CD4-positive, CD25-positive, alpha-beta regulatory T cell (primary cell): ENCODE measurements at regions not wholly inside any gene's neighbourhood (a gene's known extent, or its start where the extent isn't known, plus 50 kb on each side); places are given as distances from the start of the nearest gene placed in this dataset.

ENCODE experiments used
- ATAC-seq, 2 donors: fragments of 150-1000 bp; cut with Tn5 transposase; one replicate each; pipeline ENCODE4 v1.10.0; 2021; ENCODE audit warnings: low read depth in 2 of 2, moderate number of reproducible peaks in 2 of 2, moderate library complexity in 1 of 2
- DNase-seq, 3 donors: peaks; one replicate each; pipeline versions ENCODE4 v3.0.0 to v3.0.0-alpha.2; 2012 to 2022; ENCODE audit warnings: mixed read lengths in 1 of 3
- H3K27ac ChIP-seq: one replicate; pipeline ENCODE4 v1.7.0; 2013; ENCODE audit warnings: mild to moderate bottlenecking, low read length; ENCODE audit not compliant: insufficient read depth, poor library complexity, severe bottlenecking
- H3K27me3 ChIP-seq: one replicate; pipeline ENCODE4 v1.7.0; 2013; ENCODE audit warnings: low read length; ENCODE audit not compliant: control insufficient read depth, insufficient read depth
- H3K36me3 ChIP-seq: one replicate; pipeline ENCODE4 v1.7.0; 2013; ENCODE audit warnings: mild to moderate bottlenecking, low read length, moderate library complexity; ENCODE audit not compliant: control insufficient read depth, insufficient read depth
- H3K4me1 ChIP-seq: 2 replicates; pipeline ENCODE4 v1.7.0; 2013; ENCODE audit warnings: mild to moderate bottlenecking, low read length; ENCODE audit not compliant: insufficient read depth, control insufficient read depth, poor library complexity, severe bottlenecking
- H3K4me3 ChIP-seq: one replicate; pipeline ENCODE4 v1.7.0; 2013; ENCODE audit warnings: low read depth, mild to moderate bottlenecking, low read length, moderate library complexity
- H3K9me3 ChIP-seq, 2 experiments: 1 replicate in 1 of 2; 2 replicates in 1 of 2; pipeline ENCODE4 v1.7.0; 2013; ENCODE audit warnings: low read length in 2 of 2, mild to moderate bottlenecking in 1 of 2, moderate library complexity in 1 of 2; ENCODE audit not compliant: control insufficient read depth in 2 of 2
- H3K27ac Mint-ChIP-seq, 3 donors: one replicate each; pipeline ENCODE4 v1.8.0; 2020 to 2022; ENCODE audit warnings: mild to moderate bottlenecking in 3 of 3, mixed read lengths in 3 of 3, moderate library complexity in 2 of 3
- H3K27me3 Mint-ChIP-seq: one replicate; pipeline ENCODE4 v1.8.0; 2022; ENCODE audit warnings: mild to moderate bottlenecking, mixed read lengths
- H3K36me3 Mint-ChIP-seq: one replicate; pipeline ENCODE4 v1.8.0; 2020; ENCODE audit warnings: mixed read lengths
- H3K4me1 Mint-ChIP-seq, 4 donors: one replicate each; pipeline ENCODE4 v1.8.0; 2020 to 2022; ENCODE audit warnings: mixed read lengths in 4 of 4, mild to moderate bottlenecking in 1 of 4
- H3K4me3 Mint-ChIP-seq, 4 donors: one replicate each; pipeline ENCODE4 v1.8.0; 2020 to 2022; ENCODE audit warnings: mild to moderate bottlenecking in 4 of 4, mixed read lengths in 4 of 4, moderate library complexity in 3 of 4
- H3K9me3 Mint-ChIP-seq, 7 donors: one replicate each; pipeline ENCODE4 v1.8.0; 2020 to 2022; ENCODE audit warnings: mixed read lengths in 7 of 7, mild to moderate bottlenecking in 3 of 7, moderate library complexity in 2 of 7

GRCh38 chr15:95520922-95521321 is 809.6 kb upstream of the NR2F2 start:
- Mint-ChIP-seq H3K4me1 (no peaks in the 10 kb centered on the region), H3K9me3 (peaks cover 0 to 6% (median 3%) of the 10 kb centered on the region in 7 donors), H3K4me3 (no peak overlapping the region), H3K36me3 (no peaks in the 10 kb centered on the region), H3K27ac (no peak overlapping the region), H3K27me3 (no peaks in the 10 kb centered on the region)
- ATAC-seq (no peak), DNase-seq (no peak)
- H3K9me3 ChIP-seq: no peaks in the 10 kb centered on the region
- H3K27ac ChIP-seq: no peak overlapping the region
- no peak overlapping the region for H3K4me3 ChIP-seq
- no peaks in the 10 kb centered on the region for H3K4me1 ChIP-seq
- no peaks in the 10 kb centered on the region for H3K36me3 ChIP-seq
- no peaks in the 10 kb centered on the region for H3K27me3 ChIP-seq

DNA sequence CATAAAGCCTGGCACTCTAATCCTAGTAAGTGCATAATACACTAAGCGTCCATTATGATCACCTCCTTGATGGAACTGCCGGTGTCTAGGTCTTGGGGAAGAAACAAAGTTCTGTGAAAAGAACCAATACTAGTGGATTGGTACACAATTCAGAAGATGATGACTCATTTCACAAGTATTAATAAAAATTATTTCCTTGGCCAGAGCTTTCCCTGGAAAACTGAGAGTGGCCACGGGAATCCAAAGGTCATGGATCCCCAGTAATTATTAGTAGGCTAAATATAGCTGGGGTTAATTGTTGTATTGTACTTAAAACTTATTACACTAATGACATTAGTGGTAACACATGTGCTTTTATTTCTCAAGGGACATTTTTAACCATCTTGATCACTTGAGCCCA is 808.0 kb upstream of the NR2F2 start:
- peaks cover 0 to 10% (median 6%) of the 10 kb centered on the region in 7 donors for H3K9me3 Mint-ChIP-seq
- Histone ChIP-seq H3K27ac (no peak overlapping the region), H3K27me3 (no peaks in the 10 kb centered on the region), H3K36me3 (no peaks in the 10 kb centered on the region), H3K4me3 (no peak overlapping the region), H3K9me3 (no peaks in the 10 kb centered on the region), H3K4me1 (no peaks in the 10 kb centered on the region)
- H3K4me1 Mint-ChIP-seq: no peaks in the 10 kb centered on the region
- H3K27ac Mint-ChIP-seq: no peak overlapping the region
- H3K4me3 Mint-ChIP-seq: no peak overlapping the region
- H3K36me3 Mint-ChIP-seq: no peaks in the 10 kb centered on the region
- ATAC-seq (no peak), DNase-seq (no peak)
- H3K27me3 Mint-ChIP-seq: no peaks in the 10 kb centered on the region

- Mint-ChIP-seq H3K27me3 (no peaks in the 10 kb centered on the region), H3K9me3 (peaks cover 2 to 13% (median 6%) of the 10 kb centered on the region in 7 donors), H3K4me1 (no peaks in the 10 kb centered on the region), H3K4me3 (no peak overlapping the region), H3K27ac (no peak overlapping the region), H3K36me3 (no peaks in the 10 kb centered on the region)
- Histone ChIP-seq H3K36me3 (no peaks in the 10 kb centered on the region), H3K4me1 (no peaks in the 10 kb centered on the region), H3K27ac (no peak overlapping the region), H3K27me3 (no peaks in the 10 kb centered on the region), H3K9me3 (no peaks in the 10 kb centered on the region), H3K4me3 (no peak overlapping the region)
- DNase-seq (no peak), ATAC-seq (no peak)
These were observed 801.6 kb upstream of the NR2F2 start for GRCh38 chr15:95528920-95529319.

GRCh38 chr15:95536638-95537037 is 793.9 kb upstream of the NR2F2 start:
- no peak overlapping the region for H3K4me3 Mint-ChIP-seq
- H3K36me3 Mint-ChIP-seq: no peaks in the 10 kb centered on the region

DNA sequence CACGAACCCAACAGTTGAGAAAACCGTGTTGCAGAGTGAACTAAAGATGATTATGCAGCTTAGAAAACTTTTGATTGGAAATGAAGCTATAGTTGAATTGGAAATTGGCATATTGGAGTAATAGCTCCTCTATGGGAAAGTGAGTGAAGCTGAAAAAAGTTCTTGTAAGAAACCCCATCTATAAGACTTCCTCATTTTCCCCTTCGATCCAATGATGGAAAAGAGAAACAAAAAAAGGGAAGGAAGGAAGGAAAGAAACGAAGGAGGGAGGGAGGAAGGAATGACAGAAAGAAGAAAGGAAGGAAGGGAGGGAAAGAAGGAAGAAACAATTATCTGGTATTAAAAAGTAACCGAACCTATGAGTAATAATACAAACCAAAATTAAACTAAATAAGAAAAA is 791.8 kb upstream of the NR2F2 start:
- no peaks in the 10 kb centered on the region for H3K36me3 Mint-ChIP-seq
- no peak for DNase-seq
- no peaks in the 10 kb centered on the region for H3K4me1 Mint-ChIP-seq
- no peak for ATAC-seq
- Histone ChIP-seq H3K4me3 (no peak overlapping the region), H3K9me3 (no peaks in the 10 kb centered on the region), H3K36me3 (no peaks in the 10 kb centered on the region), H3K4me1 (no peaks in the 10 kb centered on the region), H3K27me3 (no peaks in the 10 kb centered on the region), H3K27ac (no peak overlapping the region)
- peaks cover 0 to 5% (median 0%) of the 10 kb centered on the region in 7 donors for H3K9me3 Mint-ChIP-seq
- no peak overlapping the region for H3K27ac Mint-ChIP-seq
- H3K4me3 Mint-ChIP-seq: no peak overlapping the region
- H3K27me3 Mint-ChIP-seq: peaks cover 4% of the 10 kb centered on the region

More at GRCh38 chr15:95536638-95537037, 793.9 kb upstream of the NR2F2 start:
- Mint-ChIP-seq H3K27ac (no peak overlapping the region), H3K27me3 (peaks cover 4% of the 10 kb centered on the region), H3K4me1 (no peaks in the 10 kb centered on the region), H3K9me3 (peaks cover 0 to 6% (median 0%) of the 10 kb centered on the region in 7 donors)
- Histone ChIP-seq H3K4me3 (no peak overlapping the region), H3K9me3 (no peaks in the 10 kb centered on the region), H3K27ac (no peak overlapping the region), H3K36me3 (no peaks in the 10 kb centered on the region), H3K4me1 (no peaks in the 10 kb centered on the region), H3K27me3 (no peaks in the 10 kb centered on the region)
- no peak for DNase-seq
- ATAC-seq: no peak

- H3K27me3 ChIP-seq: no peaks in the 10 kb centered on the region
- H3K27ac ChIP-seq: no peak overlapping the region
- no peak overlapping the region for H3K4me3 Mint-ChIP-seq
- H3K36me3 ChIP-seq: no peaks in the 10 kb centered on the region
- ATAC-seq: no peak
- H3K27me3 Mint-ChIP-seq: peaks cover 4% of the 10 kb centered on the region
- peaks cover 0 to 5% (median 0%) of the 10 kb centered on the region in 7 donors for H3K9me3 Mint-ChIP-seq
- no peak for DNase-seq
- H3K36me3 Mint-ChIP-seq: no peaks in the 10 kb centered on the region
- H3K4me1 ChIP-seq: no peaks in the 10 kb centered on the region
- no peak overlapping the region for H3K4me3 ChIP-seq
- no peak overlapping the region for H3K27ac Mint-ChIP-seq
- H3K4me1 Mint-ChIP-seq: no peaks in the 10 kb centered on the region
- no peaks in the 10 kb centered on the region for H3K9me3 ChIP-seq
These were observed 789.2 kb upstream of the NR2F2 start for GRCh38 chr15:95541301-95541700.

DNA sequence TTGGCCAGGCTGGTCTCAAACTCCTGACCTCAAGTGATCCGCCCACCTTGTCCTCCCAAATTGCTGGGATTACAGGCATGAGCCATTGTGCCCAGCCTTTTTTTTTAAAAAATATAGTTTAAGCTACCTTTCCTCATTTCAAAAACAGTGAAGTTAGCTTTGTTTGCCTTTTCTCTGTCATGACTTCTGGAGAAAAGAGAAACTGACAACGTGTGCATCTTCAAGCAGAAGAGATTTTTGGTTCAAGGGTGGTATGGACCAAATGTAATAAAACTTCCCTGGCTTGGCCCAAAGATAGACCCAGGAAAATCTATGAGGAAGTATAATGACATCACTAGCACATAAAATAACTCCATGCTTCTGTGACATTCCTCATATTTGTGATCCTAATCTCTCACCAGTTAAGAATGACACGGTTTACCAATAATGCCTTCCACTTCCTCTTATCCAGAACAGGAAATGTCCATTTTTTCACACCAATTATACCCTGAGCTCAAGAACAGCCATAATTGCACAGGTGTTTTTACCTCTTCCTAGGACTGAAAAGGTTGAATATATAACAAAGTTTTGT is 781.2 kb upstream of the NR2F2 start:
- no peaks in the 10 kb centered on the region for H3K36me3 Mint-ChIP-seq
- no peaks in the 10 kb centered on the region for H3K9me3 ChIP-seq
- no peaks in the 10 kb centered on the region for H3K4me1 ChIP-seq
- ATAC-seq (no peak), DNase-seq (no peak)
- H3K4me3 Mint-ChIP-seq: no peak overlapping the region
- H3K4me3 ChIP-seq: no peak overlapping the region
- peaks cover 0 to 6% (median 3%) of the 10 kb centered on the region in 7 donors for H3K9me3 Mint-ChIP-seq
- H3K4me1 Mint-ChIP-seq: no peaks in the 10 kb centered on the region
- no peak overlapping the region for H3K27ac Mint-ChIP-seq
- H3K27me3 Mint-ChIP-seq: no peaks in the 10 kb centered on the region
- no peaks in the 10 kb centered on the region for H3K36me3 ChIP-seq
- H3K27me3 ChIP-seq: no peaks in the 10 kb centered on the region
- H3K27ac ChIP-seq: no peak overlapping the region

- DNase-seq: no peak
- Histone ChIP-seq H3K27ac (no peak overlapping the region), H3K9me3 (no peaks in the 10 kb centered on the region), H3K4me1 (no peaks in the 10 kb centered on the region), H3K36me3 (no peaks in the 10 kb centered on the region), H3K4me3 (no peak overlapping the region), H3K27me3 (no peaks in the 10 kb centered on the region)
- Mint-ChIP-seq H3K36me3 (no peaks in the 10 kb centered on the region), H3K27ac (no peak overlapping the region), H3K27me3 (no peaks in the 10 kb centered on the region), H3K9me3 (peaks cover 0 to 6% (median 2%) of the 10 kb centered on the region in 7 donors), H3K4me1 (no peaks in the 10 kb centered on the region), H3K4me3 (no peak overlapping the region)
- ATAC-seq: no peak
These were observed 779.8 kb upstream of the NR2F2 start for GRCh38 chr15:95550702-95551101.
